Ovary (tissue), 7 donors: ENCODE measurements at regions not wholly inside any gene's neighbourhood (a gene's known extent, or its start where the extent isn't known, plus 50 kb on each side); places are given as distances from the start of the nearest gene placed in this dataset.

Experiments
- DNase-seq, 5 donors: peaks; one replicate each; pipeline ENCODE4 v3.0.0-alpha.2; 2019 to 2020
- H3K27ac ChIP-seq, 2 donors: fragments of 200-600 bp; one replicate each; pipeline versions ENCODE4 v1.5.1 to v1.8.0; 2019 to 2022
- H3K27me3 ChIP-seq: fragments of 200-600 bp; one replicate; pipeline ENCODE4 v1.8.0; 2022
- H3K36me3 ChIP-seq: fragments of 200-600 bp; sonication (generic); one replicate; pipeline ENCODE4 v1.5.1; 2019
- H3K4me1 ChIP-seq: one replicate; pipeline ENCODE4 v1.8.1; 2013; ENCODE audit warnings: mild to moderate bottlenecking, moderate library complexity; ENCODE audit not compliant: insufficient read depth
- H3K4me3 ChIP-seq: fragments of 200-600 bp; sonication (generic); one replicate; pipeline ENCODE4 v1.5.1; 2017
- H3K9me3 ChIP-seq, 2 donors: fragments of 200-600 bp in 1 of 2; sonication (generic) in 1 of 2; one replicate each; pipeline versions ENCODE4 v1.5.1 to v1.8.1; 2013 to 2019; ENCODE audit warnings: mild to moderate bottlenecking in 1 of 2, moderate library complexity in 1 of 2
- CTCF ChIP-seq, 3 donors: fragments of 450-650 bp in 2 of 3; fragments of 200-600 bp in 1 of 3; IDR thresholded peaks; one replicate each; pipeline versions ENCODE4 v1.5.1 to v1.8.0; 2016 to 2022; ENCODE audit warnings: antibody characterized with exemption in 3 of 3, mild to moderate bottlenecking in 1 of 3
- EP300 ChIP-seq: sonication (generic); formaldehyde crosslinking; IDR thresholded peaks from one replicate; pipeline ENCODE4 v1.6.1; 2017; ENCODE audit warnings: antibody characterized with exemption
- POLR2A ChIP-seq: fragments of 450-650 bp; IDR thresholded peaks from one replicate; pipeline ENCODE4 v1.6.1; 2017; ENCODE audit warnings: antibody characterized with exemption, mild to moderate bottlenecking, moderate library complexity
- WGBS, 3 donors: extraction: QIAGEN DNeasy Blood & Tissue Kit in 1 of 3; methylation state at CpG; one replicate each; pipeline versions ENCODE4 v1.1.5 to v1.1.7; 2013 to 2017; 5-methylcytosine and 5-hydroxymethylcytosine counted together
- intact Hi-C, 4 donors: fragments of 100-400 bp; cut with DNase I; formaldehyde crosslinking; loops; one replicate each; pipeline versions ENCODE4 v1.11.0 to v1.15.1; 2022 to 2023
- donor health status: DM: no; HTN: no; CAD: no; lungs with moderate emphysema.
- donor health status: DM: no; HTN: no; CAD: no.
- donor health status: Bipolar disorder and iron deficiency.
- donor health status: DM: no; HTN: no; CAD: no.
- donor health status: DM: yes; HTN: yes; CAD: no.

GRCh38 chr2:20557635-20558034 lies 93.3 kb downstream of the HS1BP3 start:
- H3K27me3 ChIP-seq = no peaks in the 10 kb centered on the region
- no peaks in the 10 kb centered on the region for H3K36me3 ChIP-seq
- WGBS, 3 donors = 81 to 86% (median 85%) methylated on average over 3 of the region's 3 CpGs
- intact Hi-C loops = no loop called here
- no peak overlapping the region for H3K27ac ChIP-seq
- DNase-seq = no peak
- TF ChIP-seq EP300 = no peak
- TF ChIP-seq CTCF (IDR thresholded peaks at IDR 0.05) = no peak
- no peak for TF ChIP-seq POLR2A
- no peaks in the 10 kb centered on the region for H3K9me3 ChIP-seq
- H3K4me3 ChIP-seq = no peak overlapping the region
- no peaks in the 10 kb centered on the region for H3K4me1 ChIP-seq

GRCh38 chr2:20558391-20559150 lies 92.3 kb downstream of the HS1BP3 start:
- intact Hi-C loops = no loop called here
- Histone ChIP-seq H3K27ac (no peak overlapping the region), H3K4me3 (no peak overlapping the region), H3K36me3 (no peaks in the 10 kb centered on the region), H3K9me3 (no peaks in the 10 kb centered on the region), H3K27me3 (no peaks in the 10 kb centered on the region), H3K4me1 (no peaks in the 10 kb centered on the region)
- DNase-seq = no peak
- 87 to 94% (median 88%) methylated on average over 12 of the region's 12 CpGs for WGBS, 3 donors
- no peak for TF ChIP-seq POLR2A
- no peak for TF ChIP-seq CTCF (IDR thresholded peaks at IDR 0.05)

GRCh38 chr2:20559277-20559676 lies 91.6 kb downstream of the HS1BP3 start:
- H3K4me3 ChIP-seq = no peak overlapping the region
- no peaks in the 10 kb centered on the region for H3K27me3 ChIP-seq
- no peak overlapping the region for H3K27ac ChIP-seq
- intact Hi-C loops = no loop called here
- no peaks in the 10 kb centered on the region for H3K9me3 ChIP-seq
- H3K4me1 ChIP-seq = no peaks in the 10 kb centered on the region
- no peak for TF ChIP-seq CTCF (IDR thresholded peaks at IDR 0.05)
- no peak for TF ChIP-seq EP300
- no peak for TF ChIP-seq POLR2A
- no peaks in the 10 kb centered on the region for H3K36me3 ChIP-seq
- 97 to 100% (median 98%) methylated on average over 3 of the region's 3 CpGs for WGBS, 3 donors
- no peak for DNase-seq

- no peak overlapping the region for H3K4me3 ChIP-seq
- no peaks in the 10 kb centered on the region for H3K27me3 ChIP-seq
- no peak overlapping the region for H3K27ac ChIP-seq
- H3K4me1 ChIP-seq = no peaks in the 10 kb centered on the region
- no peak for DNase-seq
- TF ChIP-seq CTCF (IDR thresholded peaks at IDR 0.05) (no peak), POLR2A (no peak), EP300 (no peak)
- 100% methylated on average over 1 of the region's 1 CpG for WGBS, 3 donors
- H3K9me3 ChIP-seq = no peaks in the 10 kb centered on the region
- intact Hi-C loops = loop anchor here in 1 of 4 donors (5.0 kb wide), 1 partner anchor 43 kb away; no protein-coding TSS in a partner anchor
- no peaks in the 10 kb centered on the region for H3K36me3 ChIP-seq
These were observed 90.9 kb downstream of the HS1BP3 start for GRCh38 chr2:20560011-20560410.
